NCI-H1092 (cell line): ENCODE measurements at regions not wholly inside any gene's neighbourhood (a gene's known extent, or its start where the extent isn't known, plus 50 kb on each side); places are given as distances from the start of the nearest gene placed in this dataset.
"Not testable (repeated sequence)": the region's sequence is repeated elsewhere in the genome, so short reads cannot be mapped to it uniquely, and the experiment has no call there.

Experiments used
- DNase-seq: peaks from one replicate; lab custom pipeline; 2025; lab: John Stamatoyannopoulos, UW

GRCh38 chrX:63466690-63467089 lies 115.6 kb upstream of the SPIN4 start:
- DNase-seq: no peak

- no peak for DNase-seq
These were observed 107.8 kb upstream of the SPIN4 start for GRCh38 chrX:63458981-63459380.

- DNase-seq: no peak
These were observed 102.4 kb upstream of the SPIN4 start for GRCh38 chrX:63453571-63453970.

- no peak for DNase-seq
These were observed 90.6 kb upstream of the SPIN4 start for GRCh38 chrX:63441717-63442116.

- DNase-seq: no peak
These were observed 88.4 kb upstream of the SPIN4 start for GRCh38 chrX:63439580-63439979.

- no peak for DNase-seq
These were observed 85.7 kb upstream of the SPIN4 start for GRCh38 chrX:63436865-63437264.

- no peak for DNase-seq
These were observed 83.5 kb upstream of the SPIN4 start for GRCh38 chrX:63434665-63435064.

- no peak for DNase-seq
These were observed 83.1 kb upstream of the SPIN4 start for GRCh38 chrX:63434206-63434605.

- no peak for DNase-seq
These were observed 78.9 kb upstream of the SPIN4 start for GRCh38 chrX:63430026-63430425.

GRCh38 chrX:63428348-63428747 lies 77.2 kb upstream of the SPIN4 start:
- no peak for DNase-seq

- DNase-seq: no peak
These were observed 75.4 kb upstream of the SPIN4 start for GRCh38 chrX:63426519-63426918.

- DNase-seq: no peak
These were observed 72.9 kb upstream of the SPIN4 start for GRCh38 chrX:63424063-63424462.

GRCh38 chrX:63421411-63421810 lies 70.3 kb upstream of the SPIN4 start:
- DNase-seq: no peak

- no peak for DNase-seq
These were observed 67.1 kb upstream of the SPIN4 start for GRCh38 chrX:63418211-63418610.

GRCh38 chrX:63417649-63418048 lies 66.5 kb upstream of the SPIN4 start:
- DNase-seq: no peak

- DNase-seq: not testable (repeated sequence)
These were observed 58.8 kb upstream of the SPIN4 start for GRCh38 chrX:63409934-63410333.

GRCh38 chrX:63408050-63408449 lies 56.9 kb upstream of the SPIN4 start:
- no peak for DNase-seq

- no peak for DNase-seq
These were observed 53.2 kb upstream of the SPIN4 start for GRCh38 chrX:63404332-63404731.

- DNase-seq: no peak
These were observed 51.0 kb upstream of the SPIN4 start for GRCh38 chrX:63402106-63402505.
